ENCODE measurements at regions not wholly inside any gene's neighbourhood (a gene's known extent, or its start where the extent isn't known, plus 50 kb on each side); places are given as distances from the start of the nearest gene placed in this dataset.

GRCh38 chr6:147643341-147644200 lies 135.1 kb downstream of the SAMD5 start:
- no peak for TF ChIP-seq CTCF (IDR thresholded peaks at IDR 0.05)
- intact Hi-C loops (cut with DNase I): no loop called here
- H3K4me1 ChIP-seq: no peaks in the 10 kb centered on the region
- H3K36me3 ChIP-seq: no peaks in the 10 kb centered on the region
- DNase-seq (ENCODE audit: low spot score in 2 of 2): no peak
- no peak overlapping the region for H3K27ac ChIP-seq
- H3K4me3 ChIP-seq: no peak overlapping the region
- H3K27me3 ChIP-seq: no peaks in the 10 kb centered on the region
- H3K9me3 ChIP-seq: no peaks in the 10 kb centered on the region

- Histone ChIP-seq H3K9me3 (no peaks in the 10 kb centered on the region), H3K27me3 (no peaks in the 10 kb centered on the region), H3K4me3 (no peak overlapping the region), H3K27ac (no peak overlapping the region), H3K36me3 (no peaks in the 10 kb centered on the region), H3K4me1 (no peaks in the 10 kb centered on the region)
- DNase-seq (ENCODE audit: low spot score in 2 of 2): no peak
- TF ChIP-seq CTCF (IDR thresholded peaks at IDR 0.05): no peak
- intact Hi-C loops (cut with DNase I): no loop called here
Measured at GRCh38 chr6:147648916-147649315, 140.4 kb downstream of the SAMD5 start.

- intact Hi-C loops (cut with DNase I): no loop called here
Measured at GRCh38 chr6:147651249-147652063, 143.0 kb downstream of the SAMD5 start.

GRCh38 chr6:147653631-147654030 lies 145.1 kb downstream of the SAMD5 start:
- no peak for DNase-seq (ENCODE audit: low spot score in 2 of 2)
- Histone ChIP-seq H3K27me3 (no peaks in the 10 kb centered on the region), H3K9me3 (no peaks in the 10 kb centered on the region), H3K36me3 (no peaks in the 10 kb centered on the region), H3K27ac (no peak overlapping the region), H3K4me3 (no peak overlapping the region), H3K4me1 (no peaks in the 10 kb centered on the region)
- TF ChIP-seq CTCF (IDR thresholded peaks at IDR 0.05): no peak
- intact Hi-C loops (cut with DNase I): no loop called here

More at GRCh38 chr6:147651249-147652063, 143.0 kb downstream of the SAMD5 start:
- no peak overlapping the region for H3K4me3 ChIP-seq
- H3K9me3 ChIP-seq: no peaks in the 10 kb centered on the region
- H3K27me3 ChIP-seq: no peaks in the 10 kb centered on the region
- H3K4me1 ChIP-seq: no peaks in the 10 kb centered on the region
- no peak overlapping the region for H3K27ac ChIP-seq
- no peak for DNase-seq (ENCODE audit: low spot score in 2 of 2)
- no peak for TF ChIP-seq CTCF (IDR thresholded peaks at IDR 0.05)
- H3K36me3 ChIP-seq: no peaks in the 10 kb centered on the region

GRCh38 chr6:147654103-147654845 lies 145.8 kb downstream of the SAMD5 start:
- Histone ChIP-seq H3K4me3 (no peak overlapping the region), H3K27ac (no peak overlapping the region), H3K4me1 (no peaks in the 10 kb centered on the region), H3K27me3 (no peaks in the 10 kb centered on the region), H3K9me3 (no peaks in the 10 kb centered on the region), H3K36me3 (no peaks in the 10 kb centered on the region)
- TF ChIP-seq CTCF (IDR thresholded peaks at IDR 0.05): no peak
- no peak for DNase-seq (ENCODE audit: low spot score in 2 of 2)
- intact Hi-C loops (cut with DNase I): no loop called here

Data from ascending aorta (tissue), 2 donors.